Ishikawa (cell line): ENCODE measurements at regions not wholly inside any gene's neighbourhood (a gene's known extent, or its start where the extent isn't known, plus 50 kb on each side); places are given as distances from the start of the nearest gene placed in this dataset.
A peak's percentile ranks its signal among the peaks of the same experiment; 100 is the strongest.

Experiments
- CEBPB ChIP-seq: IDR thresholded peaks from 2 replicates; pipeline ENCODE4 v1.6.1; 2012
- CREB1 ChIP-seq: IDR thresholded peaks from 2 replicates; pipeline ENCODE4 v1.6.1; 2012; ENCODE audit warnings: low read depth
- EGR1 ChIP-seq: IDR thresholded peaks from 2 replicates; pipeline ENCODE4 v1.6.1; 2012
- EP300 ChIP-seq: IDR thresholded peaks from 2 replicates; pipeline ENCODE4 v1.6.1; 2012; ENCODE audit warnings: borderline replicate concordance
- FOXM1 ChIP-seq: IDR thresholded peaks from 2 replicates; pipeline ENCODE4 v1.6.1; 2012; ENCODE audit warnings: low read depth, borderline replicate concordance
- MAX ChIP-seq: IDR thresholded peaks from 2 replicates; pipeline ENCODE4 v1.6.1; 2012
- NFIC ChIP-seq: IDR thresholded peaks from 2 replicates; pipeline ENCODE4 v1.6.1; 2012
- RAD21 ChIP-seq: IDR thresholded peaks from 2 replicates; pipeline ENCODE4 v1.6.1; 2012; ENCODE audit warnings: low read depth
- REST ChIP-seq: IDR thresholded peaks from 2 replicates; pipeline ENCODE4 v1.6.1; 2012; ENCODE audit warnings: low read depth, mild to moderate bottlenecking
- TAF1 ChIP-seq: IDR thresholded peaks from 2 replicates; pipeline ENCODE4 v1.6.1; 2012; ENCODE audit warnings: low read depth, mild to moderate bottlenecking
- TCF12 ChIP-seq: IDR thresholded peaks from 2 replicates; pipeline ENCODE4 v1.6.1; 2012; ENCODE audit warnings: low read depth
- TEAD4 ChIP-seq: IDR thresholded peaks from 2 replicates; pipeline ENCODE4 v1.6.1; 2012
- USF1 ChIP-seq: IDR thresholded peaks from 2 replicates; pipeline ENCODE4 v1.6.1; 2012
- YY1 ChIP-seq: IDR thresholded peaks from 2 replicates; pipeline ENCODE4 v1.6.1; 2012; ENCODE audit warnings: low read depth
- ZBTB7A ChIP-seq: IDR thresholded peaks from 2 replicates; pipeline ENCODE4 v1.6.1; 2012; ENCODE audit warnings: low read depth

- TF ChIP-seq TEAD4 (no peak), FOXM1 (no peak), EP300 (no peak), CREB1 (no peak), RAD21 (no peak), NFIC (no peak), CEBPB (no peak), TAF1 (no peak), EGR1 (no peak), MAX (no peak), REST (no peak), YY1 (no peak)
Measured at GRCh38 chr2:122935506-122935905, 1089.6 kb upstream of the CNTNAP5 start.

- TF ChIP-seq EGR1 (no peak), NFIC (no peak), YY1 (no peak), TAF1 (no peak), REST (no peak), MAX (no peak), CREB1 (no peak), USF1 (no peak), ZBTB7A (no peak), TCF12 (no peak), RAD21 (no peak), FOXM1 (no peak), CEBPB (no peak), EP300 (no peak), TEAD4 (no peak)
Measured at GRCh38 chr2:122939796-122940195, 1085.3 kb upstream of the CNTNAP5 start.

GRCh38 chr2:122949523-122949922 is 1075.6 kb upstream of the CNTNAP5 start:
- TF ChIP-seq FOXM1 = no peak
- TF ChIP-seq EGR1 = no peak
- TF ChIP-seq EP300 = no peak
- TF ChIP-seq CREB1 = no peak
- no peak for TF ChIP-seq TEAD4
- no peak for TF ChIP-seq NFIC
- no peak for TF ChIP-seq TAF1
- TF ChIP-seq CEBPB = no peak

- no peak for TF ChIP-seq EGR1
- no peak for TF ChIP-seq TEAD4
- no peak for TF ChIP-seq TCF12
- no peak for TF ChIP-seq FOXM1
- TF ChIP-seq REST = no peak
- no peak for TF ChIP-seq RAD21
Measured at GRCh38 chr2:122955776-122956175, 1069.3 kb upstream of the CNTNAP5 start.

- no peak for TF ChIP-seq CREB1
- TF ChIP-seq NFIC = peak; percentile 45; the same call in 1 of the 2 replicates
- TF ChIP-seq RAD21 = peak; percentile 31
Measured at GRCh38 chr2:122960759-122961641, 1064.1 kb upstream of the CNTNAP5 start.
